ENCODE measurements at regions not wholly inside any gene's neighbourhood (a gene's known extent, or its start where the extent isn't known, plus 50 kb on each side); places are given as distances from the start of the nearest gene placed in this dataset.

GRCh38 chr6:113512576-113512975 is 344.6 kb upstream of the MARCKS start:
- no peak for DNase-seq (ENCODE audit: low read depth)
- no peak overlapping the region for H3K4me3 ChIP-seq (ENCODE audit: low read depth, low read length)
- TF ChIP-seq MYC (IDR thresholded peaks at IDR 0.05; ENCODE audit: low read depth, low read length) (no peak), MAX (IDR thresholded peaks at IDR 0.05; ENCODE audit: low read depth, low read length) (no peak), CTCF (IDR thresholded peaks at IDR 0.05; ENCODE audit: low read depth, low read length) (no peak), POLR2A (IDR thresholded peaks at IDR 0.05; ENCODE audit: extremely low read depth, insufficient read length) (no peak)

GRCh38 chr6:113513086-113513485 is 344.1 kb upstream of the MARCKS start:
- TF ChIP-seq MAX (IDR thresholded peaks at IDR 0.05; ENCODE audit: low read depth, low read length) (no peak), CTCF (IDR thresholded peaks at IDR 0.05; ENCODE audit: low read depth, low read length) (no peak), POLR2A (IDR thresholded peaks at IDR 0.05; ENCODE audit: extremely low read depth, insufficient read length) (no peak), MYC (IDR thresholded peaks at IDR 0.05; ENCODE audit: low read depth, low read length) (no peak)
- DNase-seq (ENCODE audit: low read depth) = no peak

GRCh38 chr6:113522376-113522775 is 334.8 kb upstream of the MARCKS start:
- no peak for DNase-seq (ENCODE audit: low read depth)
- no peak overlapping the region for H3K4me3 ChIP-seq (ENCODE audit: low read depth, low read length)
- TF ChIP-seq CTCF (IDR thresholded peaks at IDR 0.05; ENCODE audit: low read depth, low read length) = no peak
- no peak for TF ChIP-seq POLR2A (IDR thresholded peaks at IDR 0.05; ENCODE audit: extremely low read depth, insufficient read length)
- TF ChIP-seq MAX (IDR thresholded peaks at IDR 0.05; ENCODE audit: low read depth, low read length) = no peak
- no peak for TF ChIP-seq MYC (IDR thresholded peaks at IDR 0.05; ENCODE audit: low read depth, low read length)

More at GRCh38 chr6:113513086-113513485, 344.1 kb upstream of the MARCKS start:
- no peak overlapping the region for H3K4me3 ChIP-seq (ENCODE audit: low read depth, low read length)

GRCh38 chr6:113524826-113525225 is 332.3 kb upstream of the MARCKS start:
- no peak for DNase-seq (ENCODE audit: low read depth)
- no peak overlapping the region for H3K4me3 ChIP-seq (ENCODE audit: low read depth, low read length)
- TF ChIP-seq POLR2A (IDR thresholded peaks at IDR 0.05; ENCODE audit: extremely low read depth, insufficient read length) (no peak), CTCF (IDR thresholded peaks at IDR 0.05; ENCODE audit: low read depth, low read length) (no peak), MYC (IDR thresholded peaks at IDR 0.05; ENCODE audit: low read depth, low read length) (no peak), MAX (IDR thresholded peaks at IDR 0.05; ENCODE audit: low read depth, low read length) (no peak)

GRCh38 chr6:113526553-113526952 is 330.6 kb upstream of the MARCKS start:
- no peak for DNase-seq (ENCODE audit: low read depth)
- TF ChIP-seq POLR2A (IDR thresholded peaks at IDR 0.05; ENCODE audit: extremely low read depth, insufficient read length) (no peak), CTCF (IDR thresholded peaks at IDR 0.05; ENCODE audit: low read depth, low read length) (no peak), MYC (IDR thresholded peaks at IDR 0.05; ENCODE audit: low read depth, low read length) (no peak), MAX (IDR thresholded peaks at IDR 0.05; ENCODE audit: low read depth, low read length) (no peak)
- no peak overlapping the region for H3K4me3 ChIP-seq (ENCODE audit: low read depth, low read length)

GRCh38 chr6:113526995-113527394 is 330.1 kb upstream of the MARCKS start:
- DNase-seq (ENCODE audit: low read depth) = no peak
- no peak for TF ChIP-seq MAX (IDR thresholded peaks at IDR 0.05; ENCODE audit: low read depth, low read length)
- no peak for TF ChIP-seq CTCF (IDR thresholded peaks at IDR 0.05; ENCODE audit: low read depth, low read length)
- no peak for TF ChIP-seq POLR2A (IDR thresholded peaks at IDR 0.05; ENCODE audit: extremely low read depth, insufficient read length)
- no peak for TF ChIP-seq MYC (IDR thresholded peaks at IDR 0.05; ENCODE audit: low read depth, low read length)
- no peak overlapping the region for H3K4me3 ChIP-seq (ENCODE audit: low read depth, low read length)

Measured in NB4 (cell line).